Hepatocyte (in vitro differentiated cells): ENCODE measurements at regions not wholly inside any gene's neighbourhood (a gene's known extent, or its start where the extent isn't known, plus 50 kb on each side); places are given as distances from the start of the nearest gene placed in this dataset.

ENCODE experiments used
- CTCF ChIP-seq: fragments of 200-600 bp; sonication (generic); IDR thresholded peaks from 2 replicates; pipeline ENCODE4 v1.5.1; 2016; ENCODE audit warnings: antibody characterized with exemption, mild to moderate bottlenecking; ENCODE audit not compliant: poor library complexity
- EZH2 ChIP-seq: fragments of 200-600 bp; sonication (generic); IDR thresholded peaks from 2 replicates; pipeline ENCODE4 v1.6.1; 2016; ENCODE audit warnings: antibody characterized with exemption, mild to moderate bottlenecking, borderline replicate concordance

GRCh38 chr5:124891179-124891578, 144.7 kb upstream of the ZNF608 start:
- TF ChIP-seq CTCF, result no peak
- TF ChIP-seq EZH2, result no peak
